B cell (primary cell): ENCODE measurements at regions not wholly inside any gene's neighbourhood (a gene's known extent, or its start where the extent isn't known, plus 50 kb on each side); places are given as distances from the start of the nearest gene placed in this dataset.

Experiments used
- ATAC-seq: fragments of 200-7000 bp; cut with Tn5 transposase; one replicate; pipeline ENCODE4 v1.10.0; 2021; ENCODE audit warnings: low read depth, mild to moderate bottlenecking, moderate number of reproducible peaks, moderate library complexity
- CTCF ChIA-PET: fragments of 350-600 bp; sonication (Branson Sonifier 250); formaldehyde crosslinking; loops from one replicate; lab custom pipeline; 2021; ENCODE audit warnings: antibody characterized with exemption, inconsistent platforms; lab: Charles Lee
- POLR2A ChIA-PET: fragments of 350-600 bp; sonication (Branson Sonifier 250); formaldehyde crosslinking; loops from one replicate; lab custom pipeline; 2021; ENCODE audit warnings: antibody characterized with exemption; lab: Charles Lee
- DNase-seq: peaks from one replicate; pipeline ENCODE4 v3.0.0; 2013
- H2AFZ ChIP-seq: 2 replicates; pipeline ENCODE4 v1.6.1; 2012; ENCODE audit warnings: mild to moderate bottlenecking, low read depth, low read length; ENCODE audit not compliant: insufficient read depth, poor library complexity, severe bottlenecking
- H3K27ac ChIP-seq, 2 donors: 1 replicate in 1 of 2; 2 replicates in 1 of 2; pipeline ENCODE4 v1.5.1; 2012 to 2013; ENCODE audit warnings: low read length in 2 of 2, mild to moderate bottlenecking in 2 of 2, moderate library complexity in 1 of 2
- H3K27me3 ChIP-seq, 4 experiments: fragments of 200-600 bp in 1 of 4; sonication (generic) in 1 of 4; replicated peaks in 1 of 4; 1 replicate in 2 of 4; 2 replicates in 2 of 4; pipeline versions ENCODE4 v1.6.1 to v1.7.0; 2013 to 2016; ENCODE audit warnings: low read length in 3 of 4, mild to moderate bottlenecking in 2 of 4, mixed read lengths in 1 of 4, moderate library complexity in 1 of 4; ENCODE audit not compliant: insufficient read depth in 4 of 4, control insufficient read depth in 3 of 4; ENCODE audit errors: control extremely low read depth in 1 of 4
- H3K36me3 ChIP-seq, 2 experiments: replicated peaks in 1 of 2; 1 replicate in 1 of 2; 2 replicates in 1 of 2; pipeline versions ENCODE4 v1.6.1 to v1.7.1; 2013; ENCODE audit warnings: low read length in 1 of 2; ENCODE audit not compliant: insufficient read depth in 2 of 2, control insufficient read depth in 1 of 2; ENCODE audit errors: control extremely low read depth in 1 of 2, extremely low read depth in 1 of 2
- H3K4me1 ChIP-seq, 2 donors: fragments of 200-600 bp in 1 of 2; sonication (generic) in 1 of 2; 1 replicate in 1 of 2; 2 replicates in 1 of 2; pipeline versions ENCODE4 v1.5.1 to v1.6.1; 2013 to 2017; ENCODE audit warnings: low read length in 2 of 2; ENCODE audit not compliant: control insufficient read depth in 2 of 2, insufficient read depth in 2 of 2
- H3K4me2 ChIP-seq: replicated peaks from 2 replicates; pipeline ENCODE3; 2012; ENCODE audit warnings: mild to moderate bottlenecking, low read depth, low read length; ENCODE audit not compliant: poor library complexity, severe bottlenecking
- H3K4me3 ChIP-seq, 5 experiments: fragments of 200-600 bp in 1 of 5; sonication (generic) in 1 of 5; 1 replicate in 3 of 5; 2 replicates in 2 of 5; pipeline versions ENCODE4 v1.5.1 to v1.7.0; 2011 to 2016; ENCODE audit warnings: low read length in 4 of 5, mild to moderate bottlenecking in 4 of 5, low read depth in 2 of 5, control low read depth in 1 of 5, moderate library complexity in 1 of 5; ENCODE audit not compliant: insufficient read depth in 1 of 5; ENCODE audit errors: control extremely low read depth in 1 of 5, extremely low read depth in 1 of 5
- H3K79me2 ChIP-seq: fragments of 200-600 bp; sonication (generic); one replicate; pipeline ENCODE4 v1.6.0; 2016; ENCODE audit warnings: low read length; ENCODE audit not compliant: control insufficient read depth, insufficient read depth
- H3K9ac ChIP-seq: fragments of 200-600 bp; sonication (generic); 2 replicates; pipeline ENCODE4 v1.6.1; 2017; ENCODE audit warnings: mild to moderate bottlenecking, low read length, moderate library complexity
- H3K9me3 ChIP-seq, 3 donors: one replicate each; pipeline versions ENCODE4 v1.6.1 to v1.7.1; 2013; ENCODE audit warnings: low read length in 2 of 3; ENCODE audit not compliant: control insufficient read depth in 2 of 3, insufficient read depth in 1 of 3; ENCODE audit errors: control extremely low read depth in 1 of 3
- H4K20me1 ChIP-seq: 2 replicates; pipeline ENCODE4 v1.6.0; 2012; ENCODE audit warnings: mild to moderate bottlenecking, low read length; ENCODE audit not compliant: insufficient read depth, control insufficient read depth, poor library complexity, severe bottlenecking
- H3K27ac Mint-ChIP-seq: one replicate; pipeline ENCODE4 v1.8.0; 2021; ENCODE audit warnings: mixed read lengths
- H3K27me3 Mint-ChIP-seq: one replicate; pipeline ENCODE4 v1.8.0; 2021; ENCODE audit warnings: mixed read lengths
- H3K4me1 Mint-ChIP-seq: one replicate; pipeline ENCODE4 v1.8.0; 2021; ENCODE audit warnings: mixed read lengths
- H3K4me3 Mint-ChIP-seq: one replicate; pipeline ENCODE4 v1.8.0; 2021; ENCODE audit warnings: mixed read lengths
- H3K9me3 Mint-ChIP-seq: one replicate; pipeline ENCODE4 v1.8.0; 2022; ENCODE audit warnings: mixed read lengths; ENCODE audit not compliant: insufficient read depth
- CTCF ChIP-seq: fragments of 200-600 bp; IDR thresholded peaks from one replicate; pipeline ENCODE4 v1.8.0; 2022; ENCODE audit warnings: antibody characterized with exemption, mild to moderate bottlenecking
- EZH2 ChIP-seq: IDR thresholded peaks from 2 replicates; pipeline ENCODE4 v1.6.1; 2012; ENCODE audit warnings: borderline replicate concordance, low read depth, mild to moderate bottlenecking, moderate library complexity, low read length; ENCODE audit not compliant: insufficient read depth, poor library complexity, severe bottlenecking
- WGBS: methylation state at CpG from one replicate; pipeline ENCODE4 v1.1.5; 2013; ENCODE audit warnings: missing lambda C conversion rate; ENCODE audit not compliant: insufficient coverage; 5-methylcytosine and 5-hydroxymethylcytosine counted together
- intact Hi-C: fragments of 100-400 bp; cut with micrococcal nuclease; formaldehyde crosslinking; loops from one replicate; pipeline ENCODE4 v1.10.0; 2022

GRCh38 chr9:1492156-1492555 is 442.0 kb downstream of the DMRT2 start:
- intact Hi-C loops, result no loop called here
- H3K79me2 ChIP-seq, result no peaks in the 10 kb centered on the region
- H2AFZ ChIP-seq, result no peak overlapping the region
- H3K4me3 ChIP-seq, result no peak overlapping the region
- H3K9me3 Mint-ChIP-seq, result no peaks in the 10 kb centered on the region
- H3K4me2 ChIP-seq, result no peak overlapping the region
- H4K20me1 ChIP-seq, result no peaks in the 10 kb centered on the region
- H3K9me3 ChIP-seq, result peaks cover 0 to 3% (median 0%) of the 10 kb centered on the region in 3 donors
- no peaks in the 10 kb centered on the region for H3K4me1 ChIP-seq
- ChIA-PET POLR2A (no interaction called here), CTCF (no interaction called here)
- ATAC-seq (no peak), DNase-seq (no peak)
- no peak overlapping the region for H3K27ac Mint-ChIP-seq
- WGBS, result 88% methylated on average over 2 of the region's 3 CpGs
- no peak overlapping the region for H3K9ac ChIP-seq
- no peaks in the 10 kb centered on the region for H3K36me3 ChIP-seq
- no peak overlapping the region for H3K4me3 Mint-ChIP-seq
- no peak for TF ChIP-seq EZH2
- H3K27ac ChIP-seq, result no peak overlapping the region
- H3K27me3 Mint-ChIP-seq, result peaks cover 6% of the 10 kb centered on the region
- no peaks in the 10 kb centered on the region for H3K4me1 Mint-ChIP-seq
- no peaks in the 10 kb centered on the region for H3K27me3 ChIP-seq

DNA sequence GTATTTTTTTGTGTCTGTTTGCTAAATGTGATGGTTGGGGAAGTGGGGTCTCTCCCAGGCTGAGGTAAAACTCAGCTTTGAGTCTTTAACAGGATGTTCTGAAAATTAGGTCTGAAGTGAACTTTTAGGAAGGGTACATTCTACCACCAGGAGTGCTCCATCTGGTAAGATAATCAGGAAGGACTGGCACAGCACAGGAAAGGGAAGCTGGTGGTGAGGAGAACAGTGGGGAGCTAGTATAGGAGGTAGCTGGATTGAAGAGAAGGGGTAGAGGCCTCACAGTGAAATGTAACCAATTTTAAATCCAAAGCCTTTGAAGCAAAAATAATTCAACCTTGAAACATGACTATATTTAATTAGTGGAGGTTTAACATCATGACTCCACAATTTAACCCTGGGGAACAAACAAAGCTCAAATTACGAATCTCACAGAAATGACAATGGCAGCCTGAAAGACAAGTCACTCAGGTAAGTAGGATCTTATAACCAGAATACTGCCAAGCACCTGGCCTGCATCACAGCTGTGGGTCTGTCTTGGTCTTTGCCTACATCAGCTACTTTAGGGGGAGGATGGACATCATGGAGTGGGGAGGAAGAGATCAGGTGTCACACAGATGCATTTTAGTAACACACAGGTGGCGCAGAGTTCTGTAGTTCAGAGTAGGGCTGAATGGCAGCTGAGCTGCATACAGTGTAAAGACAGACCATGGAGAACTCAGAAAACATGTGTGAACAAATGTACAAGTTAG is 445.3 kb downstream of the DMRT2 start:
- H3K27ac Mint-ChIP-seq, result no peak overlapping the region
- no peaks in the 10 kb centered on the region for H3K4me1 Mint-ChIP-seq
- ChIA-PET CTCF (no interaction called here), POLR2A (no interaction called here)
- WGBS, result 100% methylated on average over 2 of the region's 2 CpGs
- no peak overlapping the region for H3K27ac ChIP-seq
- no peak overlapping the region for H3K4me3 ChIP-seq
- H3K9me3 Mint-ChIP-seq, result peaks cover 1% of the 10 kb centered on the region
- peaks cover 4% of the 10 kb centered on the region for H3K27me3 Mint-ChIP-seq
- no peak for ATAC-seq
- intact Hi-C loops, result no loop called here
- no peak overlapping the region for H3K4me3 Mint-ChIP-seq
- H3K27me3 ChIP-seq, result no peaks in the 10 kb centered on the region
- H3K4me1 ChIP-seq, result no peaks in the 10 kb centered on the region
- H3K36me3 ChIP-seq, result no peaks in the 10 kb centered on the region
- no peak overlapping the region for H2AFZ ChIP-seq
- H3K79me2 ChIP-seq, result no peaks in the 10 kb centered on the region
- no peak overlapping the region for H3K9ac ChIP-seq
- H3K4me2 ChIP-seq, result no peak overlapping the region
- H3K9me3 ChIP-seq, result no peaks in the 10 kb centered on the region
- no peak for DNase-seq
- H4K20me1 ChIP-seq, result no peaks in the 10 kb centered on the region
- no peak for TF ChIP-seq EZH2
- no peak for TF ChIP-seq CTCF
